GM12878 (cell line): ENCODE measurements at regions not wholly inside any gene's neighbourhood (a gene's known extent, or its start where the extent isn't known, plus 50 kb on each side); places are given as distances from the start of the nearest gene placed in this dataset.

Experiments
- ATAC-seq: fragments of 200-7000 bp; cut with Tn5 transposase; 3 replicates; pipeline ENCODE4 v1.9.1; 2020; ENCODE audit warnings: mild to moderate bottlenecking, moderate library complexity
- BruUV-seq: library from RNA; stranded (reverse); fragments of 400-500 nt; replicated peaks from 2 replicates; lab custom pipeline; 2021; lab: Mats Ljungman, UMichigan
- CTCF ChIA-PET: fragments of 300-600 bp; sonication (Branson Sonifier 250); formaldehyde crosslinking; extraction: SDS; loops from one replicate; lab custom pipeline; 2021; ENCODE audit warnings: inconsistent platforms; lab: Yijun Ruan, JAX
- POLR2A ChIA-PET: fragments of 350-600 bp; formaldehyde crosslinking; extraction: SDS; loops from one replicate; lab custom pipeline; 2021; ENCODE audit warnings: inconsistent platforms; lab: Charles Lee
- RAD21 ChIA-PET: fragments of 300-600 bp; sonication (Branson Sonifier 250); formaldehyde crosslinking; loops from one replicate; lab custom pipeline; 2023; ENCODE audit warnings: antibody characterized with exemption; ENCODE audit not compliant: unreplicated experiment; lab: Charles Lee
- SMC1A ChIA-PET: fragments of 300-600 bp; sonication (Branson Sonifier 250); formaldehyde crosslinking; loops from one replicate; lab custom pipeline; 2023; ENCODE audit not compliant: unreplicated experiment, uncharacterized antibody; lab: Charles Lee
- DNase-seq: peaks from one replicate; pipeline ENCODE4 v3.0.0-alpha.2; 2011; ENCODE audit warnings: low read depth, low spot score
- FAIRE-seq: peaks from 3 replicates; lab custom pipeline; 2011; peaks lifted over from hg19 to GRCh38; lab: Jason Lieb, UNC
- H2AFZ ChIP-seq: 2 replicates; pipeline ENCODE4 v1.6.0; 2011; ENCODE audit warnings: low read depth, low read length, control low read depth; ENCODE audit not compliant: control insufficient read depth
- H3K27ac ChIP-seq: 2 replicates; pipeline ENCODE4 v1.5.1; 2011; ENCODE audit warnings: control low read depth; ENCODE audit not compliant: control insufficient read depth, insufficient read depth
- H3K27me3 ChIP-seq, 2 experiments: replicated peaks in 1 of 2; 2 replicates each; pipeline versions ENCODE4 v1.6.0 to v1.6.1; 2011; ENCODE audit warnings: low read length in 1 of 2; ENCODE audit not compliant: control insufficient read depth in 2 of 2, insufficient read depth in 2 of 2
- H3K36me3 ChIP-seq, 2 experiments: 2 replicates each; pipeline ENCODE4 v1.5.1; 2011; ENCODE audit warnings: low read length in 1 of 2; ENCODE audit not compliant: control insufficient read depth in 2 of 2, insufficient read depth in 2 of 2
- H3K4me1 ChIP-seq: 2 replicates; pipeline ENCODE4 v1.6.1; 2011; ENCODE audit warnings: mild to moderate bottlenecking, low read length, moderate library complexity, mixed read lengths; ENCODE audit not compliant: control insufficient read depth, insufficient read depth
- H3K4me2 ChIP-seq: 2 replicates; pipeline ENCODE4 v1.6.0; 2011; ENCODE audit warnings: control low read depth; ENCODE audit not compliant: control insufficient read depth, insufficient read depth
- H3K4me3 ChIP-seq: fragments of 200-600 bp; sonication (generic); 2 replicates; pipeline ENCODE4 v1.5.1; 2016
- H3K79me2 ChIP-seq: 2 replicates; pipeline ENCODE4 v1.6.0; 2011; ENCODE audit warnings: low read length; ENCODE audit not compliant: control insufficient read depth, insufficient read depth
- H3K9ac ChIP-seq: 2 replicates; pipeline ENCODE4 v1.8.0; 2011; ENCODE audit warnings: low read length, control low read depth, mixed read lengths; ENCODE audit not compliant: control insufficient read depth, insufficient read depth
- H3K9me3 ChIP-seq: replicated peaks from 3 replicates; pipeline ENCODE4 v1.5.1; 2011; ENCODE audit warnings: mild to moderate bottlenecking, low read length; ENCODE audit not compliant: control insufficient read depth, insufficient read depth
- H4K20me1 ChIP-seq: 2 replicates; pipeline ENCODE4 v1.6.0; 2011; ENCODE audit not compliant: control insufficient read depth, insufficient read depth
- ASH2L ChIP-seq: fragments of 300-600, 200-600 bp; sonication (generic); IDR thresholded peaks from 2 replicates; pipeline ENCODE4 v1.6.1; 2017; ENCODE audit warnings: low read depth, mild to moderate bottlenecking, borderline replicate concordance
- ATF7 ChIP-seq: fragments of 450-650 bp; IDR thresholded peaks from 2 replicates; pipeline ENCODE4 v1.6.1; 2016; ENCODE audit warnings: low read depth, mild to moderate bottlenecking
- CREB1 ChIP-seq: IDR thresholded peaks from 2 replicates; pipeline ENCODE4 v1.6.1; 2012; ENCODE audit warnings: low read depth, mild to moderate bottlenecking, inconsistent platforms
- DPF2 ChIP-seq: fragments of 450-650 bp; IDR thresholded peaks from 2 replicates; pipeline ENCODE4 v1.6.1; 2017; ENCODE audit warnings: mild to moderate bottlenecking
- HDGF ChIP-seq: fragments of 450-650 bp; IDR thresholded peaks from 2 replicates; pipeline ENCODE4 v1.6.1; 2016; ENCODE audit warnings: antibody characterized with exemption
- IKZF2 ChIP-seq, 2 experiments: fragments of 450-650 bp; IDR thresholded peaks; 2 replicates each; pipeline ENCODE4 v1.6.1; 2017; ENCODE audit warnings: mild to moderate bottlenecking in 2 of 2, moderate library complexity in 2 of 2
- MTA2 ChIP-seq: fragments of 450-650 bp; IDR thresholded peaks from 2 replicates; pipeline ENCODE4 v1.6.1; 2016; ENCODE audit warnings: low read depth, mild to moderate bottlenecking, moderate library complexity
- NFYA ChIP-seq: IDR thresholded peaks from 2 replicates; pipeline ENCODE4 v1.6.1; 2011; ENCODE audit warnings: low read depth, mild to moderate bottlenecking, low read length, improper control_type of control experiment, borderline replicate concordance
- SIN3A ChIP-seq: IDR thresholded peaks from 2 replicates; pipeline ENCODE4 v1.6.1; 2012; ENCODE audit warnings: low read depth, low read length, improper control_type of control experiment
- SMAD1 ChIP-seq: fragments of 450-650 bp; IDR thresholded peaks from 2 replicates; pipeline ENCODE4 v1.6.1; 2018; ENCODE audit warnings: mild to moderate bottlenecking, low read depth; ENCODE audit not compliant: partially characterized antibody
- STAT3 ChIP-seq: IDR thresholded peaks from 2 replicates; pipeline ENCODE4 v1.6.1; 2011; ENCODE audit warnings: low read depth, low read length, improper control_type of control experiment
- ZBED1 ChIP-seq: IDR thresholded peaks from 2 replicates; pipeline ENCODE4 v1.6.1; 2016; ENCODE audit warnings: borderline replicate concordance
- ZNF24 ChIP-seq: fragments of 450-650 bp; IDR thresholded peaks from 2 replicates; pipeline ENCODE4 v1.6.1; 2017; ENCODE audit warnings: antibody characterized with exemption, mild to moderate bottlenecking
- ZSCAN29 ChIP-seq: fragments of 450-650 bp; IDR thresholded peaks from 2 replicates; pipeline ENCODE4 v1.6.1; 2017; ENCODE audit warnings: mild to moderate bottlenecking, moderate library complexity
- WGBS: methylation state at CpG from one replicate; pipeline ENCODE4 v1.1.6; 2016; ENCODE audit warnings: low lambda C conversion rate; ENCODE audit not compliant: insufficient replicate concordance, insufficient coverage; ENCODE audit errors: missing lambda C conversion rate; 5-methylcytosine and 5-hydroxymethylcytosine counted together
- in situ Hi-C: fragments of 300-500 bp; cut with MboI; formaldehyde crosslinking; loops from 9 replicates; pipeline ENCODE4 v1.14.3; 2018; ENCODE audit warnings: mixed read lengths
- intact Hi-C: fragments of 100-400 bp; cut with micrococcal nuclease; formaldehyde crosslinking; loops from one replicate; pipeline ENCODE4 v1.14.2; 2022; ENCODE audit not compliant: unreplicated experiment
- TF ChIP-seq, protein P1 (sequence below): IDR thresholded peaks from 2 replicates; pipeline ENCODE4 v1.6.1; 2012; ENCODE audit warnings: low read depth, low read length, improper control_type of control experiment
- TF ChIP-seq, protein P2 (sequence below): fragments of 450-650 bp; IDR thresholded peaks from 2 replicates; pipeline ENCODE4 v1.6.1; 2017; ENCODE audit warnings: mild to moderate bottlenecking, moderate library complexity

DNA sequence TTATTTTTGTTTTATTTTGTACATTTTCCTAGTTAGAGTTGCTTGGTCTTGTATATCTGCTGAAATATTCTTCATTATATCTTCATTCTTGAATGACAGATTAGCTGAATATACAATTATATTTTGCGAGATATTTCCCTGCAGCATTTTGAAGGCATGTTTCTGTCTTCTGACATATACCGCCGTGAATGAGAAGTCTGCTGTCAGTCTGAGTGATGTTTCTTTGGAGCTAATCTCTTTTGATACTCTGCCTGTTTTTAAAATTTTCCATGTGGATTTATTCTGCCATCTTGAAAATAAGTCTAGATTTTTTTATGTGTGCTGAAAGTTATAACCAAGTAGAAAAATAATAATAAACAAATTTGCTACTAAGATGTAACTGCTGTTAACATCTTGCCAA is 148.5 kb downstream of the MAGEC1 start:
- Histone ChIP-seq H3K79me2 (no peaks in the 10 kb centered on the region), H4K20me1 (no peaks in the 10 kb centered on the region), H3K4me3 (no peak overlapping the region), H3K9ac (no peak overlapping the region), H3K9me3 (no peaks in the 10 kb centered on the region), H3K4me1 (no peaks in the 10 kb centered on the region), H3K4me2 (no peak overlapping the region), H3K27ac (no peak overlapping the region), H3K27me3 (no peaks in the 10 kb centered on the region), H2AFZ (no peak overlapping the region), H3K36me3 (no peaks in the 10 kb centered on the region)
- ChIA-PET POLR2A (no interaction called here), SMC1A (no interaction called here), RAD21 (no interaction called here), CTCF (no interaction called here)
- WGBS: 73% methylated on average over 3 of the region's 3 CpGs
- FAIRE-seq: no peak
- intact Hi-C loops (no loop called here), in situ Hi-C loops (no loop called here)
- no TSS peak for BruUV-seq
- ATAC-seq: no peak
- no peak for TF ChIP-seq MTA2
- no peak for TF ChIP-seq STAT3
- no peak for TF ChIP-seq SMAD1
- no peak for TF ChIP-seq NFYA
- DNase-seq: no peak

DNA sequence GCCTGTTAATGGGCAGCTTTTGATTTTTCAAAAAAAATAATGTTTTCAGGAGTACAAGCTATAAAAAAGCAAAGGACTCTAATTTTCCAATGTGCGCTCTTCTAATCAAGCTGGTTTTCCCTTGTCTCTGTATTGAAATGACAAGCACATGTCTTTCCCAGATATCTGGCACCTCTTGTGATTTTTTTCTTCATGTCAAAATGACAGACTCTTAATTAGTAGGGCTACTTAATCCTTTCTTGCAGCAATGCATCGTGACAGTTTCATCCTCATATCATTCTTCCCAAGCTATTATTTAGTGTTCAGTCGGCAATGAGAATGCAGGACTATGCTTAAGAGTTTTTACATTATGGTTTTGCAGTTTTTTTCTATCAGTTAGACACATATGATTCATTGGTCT is 139.5 kb downstream of the MAGEC1 start:
- intact Hi-C loops (no loop called here), in situ Hi-C loops (no loop called here)
- 35% methylated on average over 3 of the region's 3 CpGs for WGBS
- no peak for TF ChIP-seq ATF7
- TF ChIP-seq ZBED1: no peak
- TF ChIP-seq STAT3: no peak
- TF ChIP-seq ASH2L: no peak
- no peak for TF ChIP-seq ZNF24
- no peak for TF ChIP-seq DPF2
- TF ChIP-seq HDGF: no peak
- TF ChIP-seq CREB1: no peak
- no peak for TF ChIP-seq ZSCAN29
- TF ChIP-seq IKZF2 (IDR thresholded peaks at IDR 0.05): no peak
- TF ChIP-seq, protein P1, sequence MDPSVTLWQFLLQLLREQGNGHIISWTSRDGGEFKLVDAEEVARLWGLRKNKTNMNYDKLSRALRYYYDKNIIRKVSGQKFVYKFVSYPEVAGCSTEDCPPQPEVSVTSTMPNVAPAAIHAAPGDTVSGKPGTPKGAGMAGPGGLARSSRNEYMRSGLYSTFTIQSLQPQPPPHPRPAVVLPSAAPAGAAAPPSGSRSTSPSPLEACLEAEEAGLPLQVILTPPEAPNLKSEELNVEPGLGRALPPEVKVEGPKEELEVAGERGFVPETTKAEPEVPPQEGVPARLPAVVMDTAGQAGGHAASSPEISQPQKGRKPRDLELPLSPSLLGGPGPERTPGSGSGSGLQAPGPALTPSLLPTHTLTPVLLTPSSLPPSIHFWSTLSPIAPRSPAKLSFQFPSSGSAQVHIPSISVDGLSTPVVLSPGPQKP: no peak
- no peak for TF ChIP-seq SIN3A
- TF ChIP-seq, protein P2, sequence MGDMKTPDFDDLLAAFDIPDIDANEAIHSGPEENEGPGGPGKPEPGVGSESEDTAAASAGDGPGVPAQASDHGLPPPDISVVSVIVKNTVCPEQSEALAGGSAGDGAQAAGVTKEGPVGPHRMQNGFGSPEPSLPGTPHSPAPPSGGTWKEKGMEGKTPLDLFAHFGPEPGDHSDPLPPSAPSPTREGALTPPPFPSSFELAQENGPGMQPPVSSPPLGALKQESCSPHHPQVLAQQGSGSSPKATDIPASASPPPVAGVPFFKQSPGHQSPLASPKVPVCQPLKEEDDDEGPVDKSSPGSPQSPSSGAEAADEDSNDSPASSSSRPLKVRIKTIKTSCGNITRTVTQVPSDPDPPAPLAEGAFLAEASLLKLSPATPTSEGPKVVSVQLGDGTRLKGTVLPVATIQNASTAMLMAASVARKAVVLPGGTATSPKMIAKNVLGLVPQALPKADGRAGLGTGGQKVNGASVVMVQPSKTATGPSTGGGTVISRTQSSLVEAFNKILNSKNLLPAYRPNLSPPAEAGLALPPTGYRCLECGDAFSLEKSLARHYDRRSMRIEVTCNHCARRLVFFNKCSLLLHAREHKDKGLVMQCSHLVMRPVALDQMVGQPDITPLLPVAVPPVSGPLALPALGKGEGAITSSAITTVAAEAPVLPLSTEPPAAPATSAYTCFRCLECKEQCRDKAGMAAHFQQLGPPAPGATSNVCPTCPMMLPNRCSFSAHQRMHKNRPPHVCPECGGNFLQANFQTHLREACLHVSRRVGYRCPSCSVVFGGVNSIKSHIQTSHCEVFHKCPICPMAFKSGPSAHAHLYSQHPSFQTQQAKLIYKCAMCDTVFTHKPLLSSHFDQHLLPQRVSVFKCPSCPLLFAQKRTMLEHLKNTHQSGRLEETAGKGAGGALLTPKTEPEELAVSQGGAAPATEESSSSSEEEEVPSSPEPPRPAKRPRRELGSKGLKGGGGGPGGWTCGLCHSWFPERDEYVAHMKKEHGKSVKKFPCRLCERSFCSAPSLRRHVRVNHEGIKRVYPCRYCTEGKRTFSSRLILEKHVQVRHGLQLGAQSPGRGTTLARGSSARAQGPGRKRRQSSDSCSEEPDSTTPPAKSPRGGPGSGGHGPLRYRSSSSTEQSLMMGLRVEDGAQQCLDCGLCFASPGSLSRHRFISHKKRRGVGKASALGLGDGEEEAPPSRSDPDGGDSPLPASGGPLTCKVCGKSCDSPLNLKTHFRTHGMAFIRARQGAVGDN: no peak
- Histone ChIP-seq H3K4me3 (no peak overlapping the region), H3K9me3 (no peaks in the 10 kb centered on the region), H3K27ac (no peak overlapping the region), H3K79me2 (no peaks in the 10 kb centered on the region), H3K9ac (no peak overlapping the region), H3K27me3 (no peaks in the 10 kb centered on the region), H3K4me1 (no peaks in the 10 kb centered on the region), H3K4me2 (no peak overlapping the region), H3K36me3 (no peaks in the 10 kb centered on the region), H4K20me1 (no peaks in the 10 kb centered on the region), H2AFZ (no peak overlapping the region)
- ATAC-seq (no peak), DNase-seq (no peak), FAIRE-seq (no peak)
- ChIA-PET SMC1A (no interaction called here), CTCF (no interaction called here), RAD21 (no interaction called here), POLR2A (no interaction called here)
- BruUV-seq: no TSS peak
